K562 (cell line): ENCODE measurements at regions not wholly inside any gene's neighbourhood (a gene's known extent, or its start where the extent isn't known, plus 50 kb on each side); places are given as distances from the start of the nearest gene placed in this dataset.

ENCODE experiments used
- ATAC-seq: fragments of 200-7000 bp; cut with Tn5 transposase; 3 replicates; pipeline ENCODE4 v1.9.1; 2020; ENCODE audit warnings: moderate library complexity
- BruUV-seq: library from RNA; stranded (reverse); fragments of 400-500 nt; replicated peaks from 2 replicates; lab custom pipeline; 2021; lab: Mats Ljungman, UMichigan
- CTCF ChIA-PET: fragments of 300-600 bp; formaldehyde crosslinking; extraction: SDS; loops from one replicate; lab custom pipeline; 2021; ENCODE audit warnings: low intra/inter-chr PET ratio; lab: Yijun Ruan, JAX
- POLR2A ChIA-PET: fragments of 300-600, 350-650 bp; sonication (Branson Sonifier 250); formaldehyde crosslinking; extraction: SDS; loops from one replicate; lab custom pipeline; 2021; ENCODE audit warnings: antibody characterized with exemption, inconsistent platforms; lab: Yijun Ruan, JAX
- DNase-seq, 4 experiments: peaks; one replicate each; pipeline versions ENCODE4 v3.0.0 to v3.0.0-alpha.2; 2011 to 2018; ENCODE audit warnings: low spot score in 3 of 4, mixed read lengths in 3 of 4; ENCODE audit errors: extremely low read depth in 1 of 4
- FAIRE-seq: peaks from 2 replicates; lab custom pipeline; 2011; peaks lifted over from hg19 to GRCh38; lab: Jason Lieb, UNC
- H2AFZ ChIP-seq: 2 replicates; pipeline ENCODE4 v1.6.0; 2011; ENCODE audit warnings: low read depth, low read length, control low read depth, inconsistent platforms
- H3K27ac ChIP-seq: fragments of 200-600 bp; 3 replicates; pipeline ENCODE4 v1.8.0; 2011; ENCODE audit warnings: low read depth, mild to moderate bottlenecking, control low read depth, inconsistent platforms, low read length, moderate library complexity, mixed read lengths; ENCODE audit errors: extremely low read depth
- H3K27me3 ChIP-seq, 2 experiments: fragments of 300-600 bp in 1 of 2; 2 replicates in 1 of 2; 3 replicates in 1 of 2; pipeline versions ENCODE4 v1.6.0 to v1.8.0; 2011; ENCODE audit warnings: inconsistent platforms in 2 of 2, low read length in 2 of 2, mild to moderate bottlenecking in 1 of 2, mixed read lengths in 1 of 2, moderate library complexity in 1 of 2; ENCODE audit not compliant: control insufficient read depth in 2 of 2, insufficient read depth in 2 of 2
- H3K36me3 ChIP-seq: fragments of 300-600 bp; 3 replicates; pipeline ENCODE4 v1.8.0; 2011; ENCODE audit warnings: mild to moderate bottlenecking, low read length, inconsistent platforms; ENCODE audit not compliant: control insufficient read depth, insufficient read depth
- H3K4me1 ChIP-seq, 2 experiments: fragments of 200-600 bp in 1 of 2; replicated peaks in 1 of 2; 2 replicates in 1 of 2; 3 replicates in 1 of 2; pipeline versions ENCODE4 v1.5.1 to v1.8.0; 2011; ENCODE audit warnings: inconsistent platforms in 2 of 2, low read length in 2 of 2, mild to moderate bottlenecking in 1 of 2, mixed read lengths in 1 of 2, moderate library complexity in 1 of 2; ENCODE audit not compliant: control insufficient read depth in 2 of 2, insufficient read depth in 2 of 2
- H3K4me2 ChIP-seq: 2 replicates; pipeline ENCODE4 v1.6.1; 2011; ENCODE audit warnings: low read length, control low read depth, inconsistent platforms, mixed read lengths; ENCODE audit not compliant: insufficient read depth
- H3K4me3 ChIP-seq: fragments of 200-600 bp; sonication (generic), shearing (Covaris generic); 2 replicates; pipeline ENCODE4 v1.5.1; 2016; ENCODE audit warnings: control low read depth, inconsistent platforms
- H3K79me2 ChIP-seq: fragments of 200-600 bp; 3 replicates; pipeline ENCODE4 v1.8.0; 2011; ENCODE audit warnings: low read length, inconsistent platforms; ENCODE audit not compliant: control insufficient read depth, insufficient read depth
- H3K9ac ChIP-seq, 2 experiments: 2 replicates each; pipeline versions ENCODE4 v1.6.0 to v1.6.1; 2011; ENCODE audit warnings: low read depth in 2 of 2, low read length in 2 of 2, control low read depth in 1 of 2, inconsistent platforms in 1 of 2, mild to moderate bottlenecking in 1 of 2, mixed read lengths in 1 of 2; ENCODE audit not compliant: insufficient read depth in 1 of 2
- H3K9me1 ChIP-seq: one replicate; pipeline ENCODE4 v1.6.0; 2011; ENCODE audit warnings: inconsistent platforms, mild to moderate bottlenecking, low read length, moderate library complexity; ENCODE audit not compliant: control insufficient read depth, insufficient read depth
- H3K9me3 ChIP-seq: replicated peaks from 2 replicates; pipeline ENCODE4 v1.5.1; 2011; ENCODE audit warnings: low read depth, low read length, inconsistent platforms; ENCODE audit not compliant: control insufficient read depth, insufficient read depth
- H4K20me1 ChIP-seq: replicated peaks from 2 replicates; pipeline ENCODE4 v1.6.1; 2011; ENCODE audit warnings: low read length, inconsistent platforms, mixed read lengths; ENCODE audit not compliant: control insufficient read depth, insufficient read depth
- BRF2 ChIP-seq: IDR thresholded peaks from 3 replicates; pipeline ENCODE4 v1.6.1; 2011; ENCODE audit warnings: borderline replicate concordance, mild to moderate bottlenecking; ENCODE audit not compliant: insufficient read length, insufficient read depth
- CAMTA2 ChIP-seq: fragments of 250-450 bp; sonication (Bioruptor Pico); conservative IDR thresholded peaks from 2 replicates; pipeline ENCODE4 v1.5.1; 2022
- ELK3 ChIP-seq: fragments of 450-650 bp; formaldehyde crosslinking; IDR thresholded peaks from 2 replicates; pipeline ENCODE4 v1.4.0; 2020; ENCODE audit warnings: mild to moderate bottlenecking
- ESRRA ChIP-seq: fragments of 450-650 bp; IDR thresholded peaks from 2 replicates; pipeline ENCODE4 v1.6.1; 2014; ENCODE audit warnings: low read depth, mild to moderate bottlenecking, moderate library complexity, borderline replicate concordance
- ILK ChIP-seq: fragments of 450-650 bp; IDR thresholded peaks from 2 replicates; pipeline ENCODE4 v1.6.1; 2016; ENCODE audit warnings: missing genetic modification characterization, low read depth, mild to moderate bottlenecking, missing compliant biosample characterization, moderate library complexity, borderline replicate concordance
- MEF2D ChIP-seq: conservative IDR thresholded peaks from 2 replicates; pipeline ENCODE4 v1.6.1; 2016; ENCODE audit warnings: low read depth, missing genetic modification characterization, missing compliant biosample characterization
- MTA2 ChIP-seq: fragments of 450-650 bp; IDR thresholded peaks from 2 replicates; pipeline ENCODE4 v1.6.1; 2016; ENCODE audit warnings: low read depth
- NCOA6 ChIP-seq: fragments of 450-650 bp; IDR thresholded peaks from 2 replicates; pipeline ENCODE4 v1.6.1; 2017; ENCODE audit warnings: mild to moderate bottlenecking
- PKNOX1 ChIP-seq: fragments of 450-650 bp; IDR thresholded peaks from 2 replicates; pipeline ENCODE4 v1.6.1; 2016
- RBFOX2 ChIP-seq: fragments of 200-400 bp; formaldehyde crosslinking; IDR thresholded peaks from 2 replicates; pipeline ENCODE4 v1.6.1; 2017; ENCODE audit warnings: low read depth, mild to moderate bottlenecking, low read length, moderate library complexity
- RBM17 ChIP-seq: fragments of 200-400 bp; formaldehyde crosslinking; IDR thresholded peaks from 2 replicates; pipeline ENCODE4 v1.6.1; 2017; ENCODE audit warnings: low read depth, mild to moderate bottlenecking, low read length, borderline replicate concordance
- STAT5A ChIP-seq: IDR thresholded peaks from 2 replicates; pipeline ENCODE4 v1.6.1; 2012; ENCODE audit warnings: low read length, inconsistent platforms, borderline replicate concordance
- ZBTB8A ChIP-seq: fragments of 450-650 bp; IDR thresholded peaks from 2 replicates; pipeline ENCODE4 v1.6.1; 2018; ENCODE audit warnings: mild to moderate bottlenecking, moderate library complexity; ENCODE audit not compliant: partially characterized antibody
- ZNF12 ChIP-seq: sonication (generic); formaldehyde crosslinking; IDR thresholded peaks from 2 replicates; pipeline ENCODE4 v1.4.0; 2020; ENCODE audit warnings: mild to moderate bottlenecking, missing genetic modification reagents
- WGBS: fragments of 100-300 bp; shearing (Covaris generic); methylation state at CpG from one replicate; pipeline ENCODE4 v1.1.6; 2016; ENCODE audit warnings: low coverage, mixed read lengths; ENCODE audit not compliant: insufficient coverage; ENCODE audit errors: missing lambda C conversion rate; 5-methylcytosine and 5-hydroxymethylcytosine counted together
- in situ Hi-C: fragments of 300-500 bp; cut with MboI; formaldehyde crosslinking; loops from 4 replicates; pipeline ENCODE4 v1.15.0; 2018; ENCODE audit warnings: inconsistent platforms, mixed read lengths
- intact Hi-C: fragments of 100-400 bp; cut with micrococcal nuclease; formaldehyde crosslinking; loops from 2 replicates; pipeline ENCODE4 v1.14.2; 2022

GRCh38 chr4:156705311-156705710, 266.3 kb downstream of the PDGFC start:
- Histone ChIP-seq H3K4me1 (no peaks in the 10 kb centered on the region), H2AFZ (no peak overlapping the region), H3K79me2 (no peaks in the 10 kb centered on the region), H3K36me3 (no peaks in the 10 kb centered on the region), H4K20me1 (no peaks in the 10 kb centered on the region), H3K27me3 (no peaks in the 10 kb centered on the region), H3K9ac (no peak overlapping the region), H3K27ac (no peak overlapping the region), H3K9me1 (no peaks in the 10 kb centered on the region), H3K9me3 (no peaks in the 10 kb centered on the region), H3K4me2 (no peak overlapping the region), H3K4me3 (no peak overlapping the region)
- no peak for DNase-seq
- TF ChIP-seq CAMTA2 (CRISPR knock-in tag) (no peak), RBFOX2 (no peak), MTA2 (no peak), NCOA6 (no peak), BRF2 (no peak), RBM17 (no peak), ZBTB8A (no peak), ILK (tag) (no peak), ESRRA (no peak), PKNOX1 (no peak), ELK3 (CRISPR knock-in tag) (no peak), STAT5A (no peak), MEF2D (no peak), ZNF12 (no peak)
- no peak for ATAC-seq
- no TSS peak for BruUV-seq
- 5% methylated on average over 1 of the region's 1 CpG for WGBS
- intact Hi-C loops = no loop called here
- no peak for FAIRE-seq
- in situ Hi-C loops = no loop called here
- POLR2A ChIA-PET = no interaction called here
- CTCF ChIA-PET = no interaction called here
